GM12878 (cell line): ENCODE measurements at regions not wholly inside any gene's neighbourhood (a gene's known extent, or its start where the extent isn't known, plus 50 kb on each side); places are given as distances from the start of the nearest gene placed in this dataset.

Experiments used
- ATF3 ChIP-seq: IDR thresholded peaks from 2 replicates; pipeline ENCODE4 v1.6.1; 2011; ENCODE audit warnings: low read depth, mild to moderate bottlenecking, low read length, moderate library complexity, borderline replicate concordance; ENCODE audit errors: extremely low read depth
- BRCA1 ChIP-seq: IDR thresholded peaks from 2 replicates; pipeline ENCODE4 v1.6.1; 2011; ENCODE audit warnings: low read depth, low read length, improper control_type of control experiment
- CEBPB ChIP-seq, 2 experiments: fragments of 150-350 bp in 1 of 2; IDR thresholded peaks; 2 replicates each; pipeline ENCODE4 v1.6.1; 2012 to 2014; ENCODE audit warnings: low read depth in 2 of 2, low read length in 2 of 2, borderline replicate concordance in 1 of 2, inconsistent platforms in 1 of 2
- EZH2 ChIP-seq: IDR thresholded peaks from 2 replicates; pipeline ENCODE4 v1.6.1; 2012; ENCODE audit warnings: low read depth, mild to moderate bottlenecking, control low read depth, inconsistent platforms, low read length, borderline replicate concordance; ENCODE audit not compliant: control insufficient read depth
- MEF2A ChIP-seq: IDR thresholded peaks from 2 replicates; pipeline ENCODE4 v1.6.1; 2011; ENCODE audit warnings: low read depth, mild to moderate bottlenecking, low read length, moderate library complexity; ENCODE audit not compliant: insufficient read depth
- POLR2A ChIP-seq: IDR thresholded peaks from 2 replicates; pipeline ENCODE4 v1.6.1; 2011; ENCODE audit warnings: low read depth, mild to moderate bottlenecking, low read length
- TCF3 ChIP-seq: IDR thresholded peaks from 2 replicates; pipeline ENCODE4 v1.6.1; 2012; ENCODE audit warnings: low read depth, mild to moderate bottlenecking, low read length, borderline replicate concordance; ENCODE audit not compliant: insufficient read depth
- ZBTB33 ChIP-seq: fragments of 450-650 bp; IDR thresholded peaks from 2 replicates; pipeline ENCODE4 v1.6.1; 2017; ENCODE audit warnings: mild to moderate bottlenecking

- no peak for TF ChIP-seq EZH2
- no peak for TF ChIP-seq MEF2A
- no peak for TF ChIP-seq POLR2A
- TF ChIP-seq TCF3, result no peak
- no peak for TF ChIP-seq ATF3
- TF ChIP-seq ZBTB33, result no peak
- no peak for TF ChIP-seq CEBPB (IDR thresholded peaks at IDR 0.05; ENCODE audit: borderline replicate concordance in 1 of 2, low read depth in 2 of 2, low read length in 2 of 2)
- TF ChIP-seq BRCA1, result no peak
Measured at GRCh38 chr9:68595868-68596267, 55.2 kb upstream of the TMEM252 start.
